ENCODE measurements at regions not wholly inside any gene's neighbourhood (a gene's known extent, or its start where the extent isn't known, plus 50 kb on each side); places are given as distances from the start of the nearest gene placed in this dataset.

- TF ChIP-seq ZFX (IDR thresholded peaks at IDR 0.05; ENCODE audit: borderline replicate concordance) (no peak), CTCF (IDR thresholded peaks at IDR 0.05) (no peak)
- no peak overlapping the region for H3K27ac ChIP-seq
These were observed 537.9 kb downstream of the ANKRD7 start for GRCh38 chr7:118762451-118762850.

- TF ChIP-seq ZFX (IDR thresholded peaks at IDR 0.05; ENCODE audit: borderline replicate concordance) (no peak), CTCF (IDR thresholded peaks at IDR 0.05) (no peak)
- H3K27ac ChIP-seq: no peak overlapping the region
These were observed 539.7 kb downstream of the ANKRD7 start for GRCh38 chr7:118764221-118764620.

- TF ChIP-seq CTCF (IDR thresholded peaks at IDR 0.05) (no peak), ZFX (IDR thresholded peaks at IDR 0.05; ENCODE audit: borderline replicate concordance) (no peak)
- H3K27ac ChIP-seq: no peak overlapping the region
These were observed 547.2 kb downstream of the ANKRD7 start for GRCh38 chr7:118771672-118772071.

- no peak overlapping the region for H3K27ac ChIP-seq
- no peak for TF ChIP-seq ZFX (IDR thresholded peaks at IDR 0.05; ENCODE audit: borderline replicate concordance)
- TF ChIP-seq CTCF (IDR thresholded peaks at IDR 0.05): no peak
These were observed 552.8 kb downstream of the ANKRD7 start for GRCh38 chr7:118777308-118777707.

- no peak for TF ChIP-seq CTCF (IDR thresholded peaks at IDR 0.05)
- TF ChIP-seq ZFX (IDR thresholded peaks at IDR 0.05; ENCODE audit: borderline replicate concordance): no peak
- no peak overlapping the region for H3K27ac ChIP-seq
These were observed 568.2 kb downstream of the ANKRD7 start for GRCh38 chr7:118792682-118793081.

- no peak for TF ChIP-seq ZFX (IDR thresholded peaks at IDR 0.05; ENCODE audit: borderline replicate concordance)
- TF ChIP-seq CTCF (IDR thresholded peaks at IDR 0.05): no peak
- no peak overlapping the region for H3K27ac ChIP-seq
These were observed 569.1 kb downstream of the ANKRD7 start for GRCh38 chr7:118793582-118793981.

GRCh38 chr7:118794419-118794818 lies 569.9 kb downstream of the ANKRD7 start:
- no peak overlapping the region for H3K27ac ChIP-seq
- TF ChIP-seq CTCF (IDR thresholded peaks at IDR 0.05): no peak
- no peak for TF ChIP-seq ZFX (IDR thresholded peaks at IDR 0.05; ENCODE audit: borderline replicate concordance)

Measured in 22Rv1 (cell line).